Thyroid gland (tissue), 4 donors: ENCODE measurements at regions not wholly inside any gene's neighbourhood (a gene's known extent, or its start where the extent isn't known, plus 50 kb on each side); places are given as distances from the start of the nearest gene placed in this dataset.

Source experiments
- DNase-seq, 2 donors: peaks; one replicate each; pipeline ENCODE4 v3.0.0-alpha.2; 2019
- H3K27ac ChIP-seq, 3 donors: fragments of 200-600 bp; sonication (generic); 1 replicate in 2 of 3; 2 replicates in 1 of 3; pipeline ENCODE4 v1.5.1; 2016 to 2019; ENCODE audit warnings: mild to moderate bottlenecking in 1 of 3, moderate library complexity in 1 of 3
- H3K27me3 ChIP-seq: fragments of 200-600 bp; sonication (generic); one replicate; pipeline ENCODE4 v1.5.1; 2019
- H3K36me3 ChIP-seq, 2 donors: fragments of 200-600 bp; sonication (generic); one replicate each; pipeline ENCODE4 v1.5.1; 2016 to 2019
- H3K4me1 ChIP-seq, 2 donors: fragments of 200-600 bp; sonication (generic); one replicate each; pipeline ENCODE4 v1.5.1; 2017 to 2019
- H3K4me3 ChIP-seq, 3 donors: fragments of 200-600 bp; sonication (generic); replicated peaks in 1 of 3; 1 replicate in 2 of 3; 2 replicates in 1 of 3; pipeline ENCODE4 v1.5.1; 2016; ENCODE audit warnings: mild to moderate bottlenecking in 1 of 3
- H3K9me3 ChIP-seq: fragments of 200-600 bp; sonication (generic); one replicate; pipeline ENCODE4 v1.5.1; 2017
- CTCF ChIP-seq, 6 experiments: fragments of 200-600 bp in 3 of 6; fragments of 450-650 bp in 3 of 6; sonication (generic) in 3 of 6; IDR thresholded peaks; one replicate each; pipeline ENCODE4 v1.5.1; 2016 to 2019; ENCODE audit warnings: antibody characterized with exemption in 6 of 6, mild to moderate bottlenecking in 2 of 6, inconsistent platforms in 1 of 6, moderate library complexity in 1 of 6
- POLR2A ChIP-seq, 2 donors: fragments of 450-650 bp; IDR thresholded peaks; one replicate each; pipeline ENCODE4 v1.6.1; 2017; ENCODE audit warnings: antibody characterized with exemption in 2 of 2, mild to moderate bottlenecking in 2 of 2, moderate library complexity in 1 of 2
- WGBS, 2 donors: methylation state at CpG; one replicate each; pipeline ENCODE4 v1.1.5; 2017; 5-methylcytosine and 5-hydroxymethylcytosine counted together
- intact Hi-C: fragments of 100-400 bp; cut with DNase I; formaldehyde crosslinking; loops from one replicate; pipeline ENCODE4 v1.15.1; 2023

GRCh38 chr18:64398320-64398719, 249.4 kb upstream of the LINC00305 start:
- intact Hi-C loops: no loop called here
- no peaks in the 10 kb centered on the region for H3K4me1 ChIP-seq
- H3K27me3 ChIP-seq: no peaks in the 10 kb centered on the region
- H3K27ac ChIP-seq: no peak overlapping the region
- TF ChIP-seq CTCF (IDR thresholded peaks at IDR 0.05): no peak
- TF ChIP-seq POLR2A (IDR thresholded peaks at IDR 0.05): no peak
- no peak overlapping the region for H3K4me3 ChIP-seq
- no peak for DNase-seq
- WGBS, 2 donors: 66 to 72% methylated on average over 1 of the region's 1 CpG
- no peaks in the 10 kb centered on the region for H3K36me3 ChIP-seq
- no peaks in the 10 kb centered on the region for H3K9me3 ChIP-seq

- Histone ChIP-seq H3K9me3 (no peaks in the 10 kb centered on the region), H3K27me3 (no peaks in the 10 kb centered on the region), H3K27ac (no peak overlapping the region), H3K4me3 (no peak overlapping the region), H3K36me3 (no peaks in the 10 kb centered on the region), H3K4me1 (no peaks in the 10 kb centered on the region)
- intact Hi-C loops: no loop called here
- no peak for DNase-seq
- TF ChIP-seq CTCF (IDR thresholded peaks at IDR 0.05) (no peak), POLR2A (IDR thresholded peaks at IDR 0.05) (no peak)
- 62 to 68% methylated on average over 1 of the region's 1 CpG for WGBS, 2 donors
Measured at GRCh38 chr18:64392202-64392601, 243.3 kb upstream of the LINC00305 start.

GRCh38 chr18:64384101-64384500, 235.2 kb upstream of the LINC00305 start:
- Histone ChIP-seq H3K36me3 (no peaks in the 10 kb centered on the region), H3K27ac (no peak overlapping the region), H3K9me3 (no peaks in the 10 kb centered on the region), H3K4me1 (no peaks in the 10 kb centered on the region), H3K4me3 (no peak overlapping the region), H3K27me3 (no peaks in the 10 kb centered on the region)
- intact Hi-C loops: no loop called here
- no peak for DNase-seq
- 71 to 78% methylated on average over 1 of the region's 1 CpG for whole genome bisulfite sequencing, 2 donors
- TF ChIP-seq CTCF (IDR thresholded peaks at IDR 0.05) (no peak), POLR2A (IDR thresholded peaks at IDR 0.05) (no peak)

GRCh38 chr18:64380117-64380516, 231.2 kb upstream of the LINC00305 start:
- DNase-seq: no peak
- Histone ChIP-seq H3K27ac (no peak overlapping the region), H3K9me3 (no peaks in the 10 kb centered on the region), H3K27me3 (no peaks in the 10 kb centered on the region), H3K36me3 (no peaks in the 10 kb centered on the region), H3K4me3 (no peak overlapping the region), H3K4me1 (no peaks in the 10 kb centered on the region)
- 78 to 84% methylated on average over 1 of the region's 1 CpG for WGBS, 2 donors
- intact Hi-C loops: no loop called here
- TF ChIP-seq POLR2A (IDR thresholded peaks at IDR 0.05) (no peak), CTCF (IDR thresholded peaks at IDR 0.05) (no peak)

GRCh38 chr18:64379662-64380061, 230.8 kb upstream of the LINC00305 start:
- Histone ChIP-seq H3K36me3 (no peaks in the 10 kb centered on the region), H3K9me3 (no peaks in the 10 kb centered on the region), H3K4me1 (no peaks in the 10 kb centered on the region), H3K4me3 (no peak overlapping the region), H3K27me3 (no peaks in the 10 kb centered on the region), H3K27ac (no peak overlapping the region)
- DNase-seq: no peak
- no peak for TF ChIP-seq POLR2A (IDR thresholded peaks at IDR 0.05)
- intact Hi-C loops: no loop called here
- WGBS, 2 donors: 92 to 94% methylated on average over 1 of the region's 1 CpG

- Histone ChIP-seq H3K9me3 (no peaks in the 10 kb centered on the region), H3K4me1 (no peaks in the 10 kb centered on the region), H3K27ac (no peak overlapping the region), H3K4me3 (no peak overlapping the region), H3K27me3 (no peaks in the 10 kb centered on the region), H3K36me3 (no peaks in the 10 kb centered on the region)
- no peak for DNase-seq
- intact Hi-C loops: no loop called here
- 82 to 85% methylated on average over 4 of the region's 4 CpGs for WGBS, 2 donors
- TF ChIP-seq POLR2A (IDR thresholded peaks at IDR 0.05): no peak
- TF ChIP-seq CTCF (IDR thresholded peaks at IDR 0.05): no peak
Measured at GRCh38 chr18:64377446-64377845, 228.6 kb upstream of the LINC00305 start.
